Hematopoietic multipotent progenitor cell treated with erythropoietin and hydrocortisone succinate and interleukin-3 and kit ligand, for 17 days (in vitro differentiated cells): ENCODE measurements at regions not wholly inside any gene's neighbourhood (a gene's known extent, or its start where the extent isn't known, plus 50 kb on each side); places are given as distances from the start of the nearest gene placed in this dataset.

Source experiments
- DNase-seq: peaks from one replicate; pipeline ENCODE4 v3.0.0-alpha.2; 2015; ENCODE audit warnings: low spot score

GRCh38 chr3:130839813-130840212 lies 54.1 kb upstream of the ATP2C1 start:
- DNase-seq, result no peak

GRCh38 chr3:130841357-130841756 lies 52.5 kb upstream of the ATP2C1 start:
- DNase-seq, result no peak

GRCh38 chr3:130843441-130843840 lies 50.4 kb upstream of the ATP2C1 start:
- no peak for DNase-seq
